HepG2 (cell line): ENCODE measurements at regions not wholly inside any gene's neighbourhood (a gene's known extent, or its start where the extent isn't known, plus 50 kb on each side); places are given as distances from the start of the nearest gene placed in this dataset.

ENCODE experiments used
- E2F1 ChIP-seq: sonication (generic); formaldehyde crosslinking; IDR thresholded peaks from 2 replicates; pipeline ENCODE4 v1.5.0; 2020; ENCODE audit warnings: missing genetic modification reagents
- HOXA9 ChIP-seq: sonication (generic); formaldehyde crosslinking; IDR thresholded peaks from 2 replicates; pipeline ENCODE4 v1.8.1; 2022; ENCODE audit warnings: missing genetic modification reagents, mild to moderate bottlenecking, moderate library complexity, borderline replicate concordance
- MAX ChIP-seq: IDR thresholded peaks from 2 replicates; pipeline ENCODE4 v1.6.1; 2012; ENCODE audit warnings: inconsistent platforms
- NR3C1 ChIP-seq: sonication (generic); formaldehyde crosslinking; IDR thresholded peaks from 2 replicates; pipeline ENCODE4 v1.4.0; 2020; ENCODE audit warnings: missing genetic modification reagents
- RFXAP ChIP-seq: sonication (generic); formaldehyde crosslinking; IDR thresholded peaks from 2 replicates; pipeline ENCODE4 v1.4.0; 2020; ENCODE audit warnings: missing genetic modification reagents, borderline replicate concordance
- TFE3 ChIP-seq: IDR thresholded peaks from 2 replicates; pipeline ENCODE4 v1.6.1; 2016
- ZNF232 ChIP-seq: sonication (generic); formaldehyde crosslinking; IDR thresholded peaks from 2 replicates; pipeline ENCODE4 v1.4.0; 2020; ENCODE audit warnings: missing genetic modification reagents, borderline replicate concordance
- ZNF329 ChIP-seq: sonication (generic); formaldehyde crosslinking; IDR thresholded peaks from 2 replicates; pipeline ENCODE4 v1.9.0; 2021; ENCODE audit warnings: low read depth, mild to moderate bottlenecking, missing genetic modification reagents
- ZNF7 ChIP-seq: IDR thresholded peaks from 2 replicates; pipeline ENCODE4 v1.6.1; 2016; ENCODE audit warnings: missing biosample characterization, missing genetic modification reagents
- ZNF772 ChIP-seq: sonication (generic); formaldehyde crosslinking; IDR thresholded peaks from 2 replicates; pipeline ENCODE4 v1.5.0; 2020; ENCODE audit warnings: mild to moderate bottlenecking, missing genetic modification reagents
- ZSCAN5A ChIP-seq: sonication (generic); formaldehyde crosslinking; IDR thresholded peaks from 2 replicates; pipeline ENCODE4 v1.8.0; 2022; ENCODE audit warnings: mild to moderate bottlenecking, missing genetic modification reagents, borderline replicate concordance

DNA sequence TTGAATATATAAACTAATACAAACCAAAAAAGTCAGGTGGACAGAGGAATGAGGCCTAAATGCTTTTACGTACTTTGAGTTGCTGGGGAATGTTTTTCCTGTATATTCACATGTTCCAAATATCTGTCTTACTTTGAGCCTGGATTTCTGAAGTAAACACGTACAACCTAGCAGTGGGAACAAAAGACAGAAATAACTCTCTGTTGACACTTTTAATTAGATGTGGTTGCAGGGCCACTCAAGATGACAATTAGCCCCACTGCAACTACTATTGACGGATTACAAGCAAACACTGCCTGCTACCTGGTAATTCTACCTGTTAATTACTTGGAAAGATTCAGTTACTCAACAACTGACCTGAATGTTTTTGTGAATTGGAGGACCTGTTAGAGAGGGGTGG lies 196.9 kb downstream of the TTLL7 start (continued):
- no peak for TF ChIP-seq E2F1
- no peak for TF ChIP-seq TFE3 (CRISPR knock-in tag)
- TF ChIP-seq ZNF232, result no peak
- no peak for TF ChIP-seq HOXA9 (CRISPR knock-in tag)
- no peak for TF ChIP-seq ZNF7 (CRISPR knock-in tag)
- no peak for TF ChIP-seq MAX
- TF ChIP-seq NR3C1, result no peak
- TF ChIP-seq ZNF772 (CRISPR knock-in tag), result no peak
- no peak for TF ChIP-seq ZNF329
- no peak for TF ChIP-seq ZSCAN5A (CRISPR knock-in tag)
- TF ChIP-seq RFXAP (CRISPR knock-in tag), result no peak
